Superior temporal gyrus (tissue), 1 donor: ENCODE measurements at regions not wholly inside any gene's neighbourhood (a gene's known extent, or its start where the extent isn't known, plus 50 kb on each side); places are given as distances from the start of the nearest gene placed in this dataset.

Experiments used
- DNase-seq: peaks from one replicate; pipeline ENCODE4 v3.0.0-alpha.2; 2016; ENCODE audit errors: extremely low spot score

- no peak for DNase-seq
These were observed 115.5 kb downstream of the LHX9 start for GRCh38 chr1:198032668-198033067.

- no peak for DNase-seq
These were observed 115.9 kb upstream of the NEK7 start for GRCh38 chr1:198040880-198041279.

- no peak for DNase-seq
These were observed 114.6 kb upstream of the NEK7 start for GRCh38 chr1:198042168-198042567.

GRCh38 chr1:198047913-198048312, 108.9 kb upstream of the NEK7 start:
- DNase-seq, result no peak

- no peak for DNase-seq
These were observed 102.3 kb upstream of the NEK7 start for GRCh38 chr1:198054510-198054909.

GRCh38 chr1:198056255-198056654, 100.5 kb upstream of the NEK7 start:
- no peak for DNase-seq

- DNase-seq, result no peak
These were observed 92.6 kb upstream of the NEK7 start for GRCh38 chr1:198064181-198064580.

- no peak for DNase-seq
These were observed 88.5 kb upstream of the NEK7 start for GRCh38 chr1:198068285-198068684.

GRCh38 chr1:198072177-198072576, 84.6 kb upstream of the NEK7 start:
- DNase-seq, result no peak

GRCh38 chr1:198075296-198075695, 81.5 kb upstream of the NEK7 start:
- DNase-seq, result no peak

GRCh38 chr1:198079432-198079951, 77.3 kb upstream of the NEK7 start:
- DNase-seq, result no peak

GRCh38 chr1:198082576-198082975, 74.2 kb upstream of the NEK7 start:
- DNase-seq, result no peak

GRCh38 chr1:198083549-198083948, 73.2 kb upstream of the NEK7 start:
- no peak for DNase-seq

GRCh38 chr1:198084241-198084908, 72.4 kb upstream of the NEK7 start:
- DNase-seq, result no peak

- DNase-seq, result no peak
These were observed 70.6 kb upstream of the NEK7 start for GRCh38 chr1:198086051-198086745.

GRCh38 chr1:198087831-198088230, 69.0 kb upstream of the NEK7 start:
- no peak for DNase-seq

- DNase-seq, result peak; percentile 41
These were observed 68.3 kb upstream of the NEK7 start for GRCh38 chr1:198088360-198089071.

GRCh38 chr1:198096390-198096789, 60.4 kb upstream of the NEK7 start:
- DNase-seq, result no peak

GRCh38 chr1:198099755-198100154, 57.0 kb upstream of the NEK7 start:
- DNase-seq, result no peak

GRCh38 chr1:198101716-198102453, 54.9 kb upstream of the NEK7 start:
- DNase-seq, result peak; percentile 29

- DNase-seq, result peak; percentile 29
These were observed 54.4 kb upstream of the NEK7 start for GRCh38 chr1:198102454-198102827.

GRCh38 chr1:198105185-198105584, 51.6 kb upstream of the NEK7 start:
- DNase-seq, result no peak
